Fibroblast of pulmonary artery (primary cell): ENCODE measurements at regions not wholly inside any gene's neighbourhood (a gene's known extent, or its start where the extent isn't known, plus 50 kb on each side); places are given as distances from the start of the nearest gene placed in this dataset.
"Not testable (repeated sequence)": the region's sequence is repeated elsewhere in the genome, so short reads cannot be mapped to it uniquely, and the experiment has no call there.

Experiments
- DNase-seq: peaks from one replicate; pipeline ENCODE4 v3.0.0-alpha.2; 2010; ENCODE audit warnings: low read depth
- H3K4me3 ChIP-seq: replicated peaks from 2 replicates; pipeline ENCODE4 v1.5.1; 2011; ENCODE audit warnings: low read depth, mild to moderate bottlenecking, control low read depth, low read length, moderate library complexity
- TF ChIP-seq, protein P1 (sequence below): IDR thresholded peaks from 2 replicates; pipeline ENCODE4 v1.5.1; 2011; ENCODE audit warnings: mild to moderate bottlenecking, control low read depth, low read length, inconsistent platforms; ENCODE audit errors: missing control alignments

DNA sequence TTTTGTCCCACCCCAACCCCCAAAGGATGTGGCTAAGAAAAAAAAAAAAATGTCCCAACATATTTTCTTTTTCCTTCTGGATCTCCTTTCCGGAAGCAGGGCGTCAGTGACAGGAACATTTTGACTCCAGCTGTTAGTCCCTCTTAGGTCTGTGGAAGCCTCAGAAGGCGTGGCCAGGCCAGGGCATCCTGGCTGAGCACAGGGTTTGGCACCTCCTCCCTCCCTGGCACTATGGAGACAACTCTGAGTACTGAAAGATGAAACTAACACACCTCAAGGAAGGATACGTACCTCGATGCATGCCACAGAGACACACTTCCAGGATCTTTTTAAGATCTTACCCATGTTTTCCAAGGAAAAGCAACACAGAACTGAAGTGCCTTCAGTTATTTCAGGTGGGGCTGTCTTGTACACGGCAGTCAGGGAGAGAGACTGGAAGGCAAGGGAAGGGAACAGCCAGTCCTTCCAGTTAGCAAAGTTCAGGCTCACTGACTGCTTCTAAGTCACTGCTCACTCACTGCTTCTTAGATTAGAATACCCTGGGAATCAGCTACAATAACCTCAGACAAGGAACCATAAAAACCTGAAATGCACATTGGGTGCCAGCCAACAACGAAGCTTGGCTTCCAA, 406.9 kb upstream of the NPAP1 start:
- not testable (repeated sequence) for H3K4me3 ChIP-seq, DNase-seq

DNA sequence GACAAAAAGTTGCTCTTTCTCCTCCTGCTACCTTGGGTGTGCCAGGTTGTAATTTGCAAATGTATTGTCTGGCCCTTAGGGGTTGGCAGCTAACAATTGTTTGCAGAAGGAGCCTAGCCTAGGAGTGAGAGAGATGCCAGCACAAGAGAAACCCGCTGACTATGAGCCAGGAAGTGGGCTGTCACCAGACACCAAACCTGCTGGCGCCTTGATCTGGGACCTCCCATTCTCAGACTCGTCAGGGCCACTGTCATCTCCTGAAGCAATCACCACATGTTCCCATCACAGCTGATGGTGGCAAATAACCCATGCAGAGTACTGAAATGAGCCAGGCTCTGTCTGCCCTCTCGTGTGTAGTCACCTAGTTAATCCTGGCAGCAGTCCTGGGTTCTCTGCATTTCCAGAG, 406.4 kb upstream of the NPAP1 start:
- TF ChIP-seq, protein P1, sequence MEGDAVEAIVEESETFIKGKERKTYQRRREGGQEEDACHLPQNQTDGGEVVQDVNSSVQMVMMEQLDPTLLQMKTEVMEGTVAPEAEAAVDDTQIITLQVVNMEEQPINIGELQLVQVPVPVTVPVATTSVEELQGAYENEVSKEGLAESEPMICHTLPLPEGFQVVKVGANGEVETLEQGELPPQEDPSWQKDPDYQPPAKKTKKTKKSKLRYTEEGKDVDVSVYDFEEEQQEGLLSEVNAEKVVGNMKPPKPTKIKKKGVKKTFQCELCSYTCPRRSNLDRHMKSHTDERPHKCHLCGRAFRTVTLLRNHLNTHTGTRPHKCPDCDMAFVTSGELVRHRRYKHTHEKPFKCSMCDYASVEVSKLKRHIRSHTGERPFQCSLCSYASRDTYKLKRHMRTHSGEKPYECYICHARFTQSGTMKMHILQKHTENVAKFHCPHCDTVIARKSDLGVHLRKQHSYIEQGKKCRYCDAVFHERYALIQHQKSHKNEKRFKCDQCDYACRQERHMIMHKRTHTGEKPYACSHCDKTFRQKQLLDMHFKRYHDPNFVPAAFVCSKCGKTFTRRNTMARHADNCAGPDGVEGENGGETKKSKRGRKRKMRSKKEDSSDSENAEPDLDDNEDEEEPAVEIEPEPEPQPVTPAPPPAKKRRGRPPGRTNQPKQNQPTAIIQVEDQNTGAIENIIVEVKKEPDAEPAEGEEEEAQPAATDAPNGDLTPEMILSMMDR = no peak
- H3K4me3 ChIP-seq = no peak overlapping the region
- DNase-seq = no peak

DNA sequence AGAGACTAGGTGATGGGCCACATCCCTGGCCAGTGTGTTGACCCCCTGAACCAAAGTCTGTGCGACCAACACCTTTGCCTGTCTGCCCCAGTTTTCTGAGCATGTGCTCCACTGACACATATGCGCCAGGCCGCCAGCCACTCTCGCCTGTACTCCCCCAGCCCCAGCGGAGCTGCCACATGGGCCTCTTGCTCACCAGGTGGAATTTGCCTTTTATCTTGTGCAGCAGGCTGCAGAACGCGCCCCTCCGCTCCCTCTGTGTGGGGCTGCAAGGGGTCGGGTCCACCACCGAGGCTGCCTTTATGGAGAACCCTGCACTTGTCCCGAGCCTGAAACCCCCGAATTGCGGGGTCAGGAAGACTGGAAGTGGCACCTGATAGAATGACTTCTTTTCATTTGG, 405.7 kb upstream of the NPAP1 start:
- DNase-seq = no peak
- TF ChIP-seq, protein P1 = no peak
- no peak overlapping the region for H3K4me3 ChIP-seq

DNA sequence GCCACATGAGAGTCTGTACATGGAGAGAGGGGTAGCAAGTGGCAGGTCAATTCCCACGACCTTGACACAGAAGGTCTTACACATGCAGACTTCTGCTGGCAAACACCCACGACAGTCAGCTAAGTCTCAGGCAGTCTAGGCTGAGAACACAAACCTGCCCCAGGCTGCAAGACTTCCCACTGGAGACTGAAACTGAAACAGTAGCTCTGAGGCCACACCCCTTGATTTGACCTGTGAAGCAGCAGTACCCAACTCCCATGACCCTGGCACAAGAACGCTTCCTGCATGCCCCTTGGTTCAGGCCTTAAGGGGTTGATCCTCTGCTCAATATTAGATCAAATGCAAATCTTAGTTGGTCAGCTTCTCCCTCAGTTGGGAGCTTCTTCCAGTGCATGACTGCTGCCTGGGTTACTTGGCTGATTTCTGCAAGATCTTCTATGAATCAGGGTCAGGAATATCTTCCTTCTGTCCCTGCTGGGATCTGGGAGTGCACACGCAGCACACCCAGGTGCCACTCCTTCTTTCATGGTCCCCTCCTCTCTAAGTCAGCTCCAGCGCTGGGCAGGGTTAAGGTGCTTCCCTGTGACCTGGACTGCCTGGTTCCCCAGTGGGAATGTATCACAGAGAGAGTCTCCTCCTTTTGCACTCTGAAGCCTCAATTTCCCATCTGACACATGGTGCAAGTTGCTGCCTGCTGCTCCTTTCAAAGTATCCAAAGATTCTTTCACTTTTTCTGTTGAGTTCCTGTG, 403.9 kb upstream of the NPAP1 start:
- not testable (repeated sequence) for H3K4me3 ChIP-seq, DNase-seq

DNA sequence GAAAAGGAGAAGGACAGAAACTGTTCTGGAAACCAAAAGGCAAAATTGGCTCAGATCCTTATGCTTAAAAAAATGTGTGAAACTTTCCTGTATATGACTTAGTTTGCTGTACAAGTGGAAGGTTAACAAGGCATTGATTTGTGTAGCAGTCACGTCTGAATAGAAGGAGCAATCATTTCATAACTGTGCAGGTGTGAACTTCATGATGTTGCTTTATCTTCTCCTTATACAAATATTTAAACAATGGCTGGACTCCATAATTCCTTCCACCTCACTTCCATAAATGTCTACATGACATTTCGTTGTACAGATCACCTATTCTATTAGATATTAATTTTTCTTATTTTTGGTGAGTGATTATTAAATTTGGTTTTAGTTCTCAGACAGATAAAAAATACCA, 382.7 kb upstream of the NPAP1 start:
- H3K4me3 ChIP-seq = no peak overlapping the region
- DNase-seq = no peak
- TF ChIP-seq, protein P1 = no peak

DNA sequence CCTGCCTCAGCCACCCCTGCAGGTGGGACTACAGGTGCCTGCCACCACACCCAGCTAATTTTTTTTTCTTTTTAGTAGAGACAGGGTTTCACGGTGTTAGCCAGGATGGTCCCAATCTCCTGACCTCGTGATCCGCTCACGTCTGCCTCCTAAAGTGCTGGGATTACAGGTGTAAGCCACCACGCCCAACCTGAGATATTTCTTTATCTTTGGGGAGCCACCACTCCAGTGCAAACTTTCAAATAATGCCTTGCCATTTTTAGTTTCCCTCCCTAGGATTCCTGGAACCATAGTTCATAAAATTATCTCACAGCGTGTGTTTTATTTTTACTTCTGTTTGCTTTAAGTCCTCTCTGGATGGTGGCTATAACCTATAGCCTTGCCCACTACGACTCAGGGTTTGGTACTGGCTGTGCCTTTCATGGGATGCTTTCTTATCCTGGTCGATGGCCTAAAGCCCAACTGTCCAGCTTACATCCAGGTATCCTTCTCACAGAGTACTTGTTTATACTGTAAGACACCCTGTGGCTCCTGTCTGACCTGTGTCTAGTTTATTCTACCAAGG, 374.7 kb upstream of the NPAP1 start:
- DNase-seq, H3K4me3 ChIP-seq: not testable (repeated sequence)

DNA sequence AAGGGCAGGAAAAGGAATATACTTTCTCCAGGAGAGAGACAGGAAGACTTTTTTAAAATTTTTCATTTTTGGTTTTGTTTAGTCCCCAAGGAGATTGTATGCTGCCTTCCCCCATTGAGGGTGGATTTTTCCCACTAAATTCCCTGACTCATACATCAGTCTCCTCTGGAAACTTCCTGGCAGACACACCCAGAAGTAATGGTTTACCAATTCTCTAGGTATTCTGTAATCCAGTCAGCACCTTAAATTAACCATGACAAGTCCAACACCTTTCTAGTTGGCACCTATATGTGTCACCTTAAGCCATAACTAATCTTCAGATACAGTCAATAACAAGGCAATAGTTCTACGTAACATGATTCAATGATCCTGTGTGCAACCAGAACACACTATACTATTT, 373.6 kb upstream of the NPAP1 start:
- not testable (repeated sequence) for H3K4me3 ChIP-seq, DNase-seq

DNA sequence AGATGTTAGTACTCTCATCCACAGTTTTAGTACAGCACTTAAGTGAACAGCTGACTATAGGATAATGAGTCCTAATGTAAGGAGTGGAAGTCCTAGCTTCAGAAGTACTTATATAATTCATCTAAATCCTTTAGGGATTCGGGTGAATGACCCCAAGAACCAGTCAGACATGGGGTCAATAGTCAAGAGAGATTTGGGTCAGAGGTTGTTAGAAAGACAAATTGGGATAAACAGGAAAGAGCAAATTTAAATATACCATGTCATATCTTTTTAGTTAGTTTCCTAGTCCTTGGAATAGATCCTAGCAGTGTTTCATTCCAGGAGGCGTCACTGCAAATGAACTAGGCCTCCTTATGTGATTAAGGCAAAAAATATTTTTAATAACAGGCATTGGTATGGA, 370.8 kb upstream of the NPAP1 start:
- H3K4me3 ChIP-seq, DNase-seq: not testable (repeated sequence)

DNA sequence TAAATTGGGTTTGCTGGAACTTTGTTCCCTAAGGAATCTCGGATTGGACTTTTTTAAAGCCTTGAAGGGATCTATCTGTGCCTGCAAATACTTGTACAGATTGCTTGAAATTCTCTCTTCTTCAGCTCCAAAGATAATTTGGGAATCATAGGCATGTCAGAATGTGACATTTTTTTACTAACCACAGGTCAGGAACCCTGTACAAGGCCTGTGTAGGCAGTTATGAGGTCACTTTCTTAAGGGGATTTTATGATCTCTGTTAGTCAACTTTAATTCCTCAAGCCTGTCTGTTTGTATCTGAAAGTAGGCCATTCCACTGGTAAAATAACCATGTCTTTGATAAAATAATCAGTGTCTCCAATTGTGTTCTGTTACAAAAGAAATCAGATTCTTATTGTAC, 369.9 kb upstream of the NPAP1 start:
- not testable (repeated sequence) for DNase-seq, H3K4me3 ChIP-seq

DNA sequence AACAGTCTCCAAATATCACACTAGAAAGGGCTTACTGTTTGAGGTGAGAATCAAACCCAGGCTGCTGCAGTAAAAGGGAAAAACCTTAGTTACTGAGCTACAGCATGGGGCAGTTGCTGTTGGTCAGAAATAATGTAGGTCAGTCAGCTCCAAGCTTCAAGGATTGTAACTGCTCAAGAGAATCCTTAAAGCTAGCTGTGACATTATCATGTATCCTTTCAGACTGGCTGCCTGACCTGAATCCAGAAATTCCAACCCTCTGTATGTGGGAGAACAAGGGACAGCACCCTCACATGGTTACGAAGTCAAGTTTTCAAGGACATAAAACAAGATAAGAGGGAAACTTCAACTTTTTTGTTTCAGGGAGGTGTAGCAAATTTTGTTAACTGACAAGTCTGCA, 365.9 kb upstream of the NPAP1 start:
- DNase-seq, H3K4me3 ChIP-seq: not testable (repeated sequence)

DNA sequence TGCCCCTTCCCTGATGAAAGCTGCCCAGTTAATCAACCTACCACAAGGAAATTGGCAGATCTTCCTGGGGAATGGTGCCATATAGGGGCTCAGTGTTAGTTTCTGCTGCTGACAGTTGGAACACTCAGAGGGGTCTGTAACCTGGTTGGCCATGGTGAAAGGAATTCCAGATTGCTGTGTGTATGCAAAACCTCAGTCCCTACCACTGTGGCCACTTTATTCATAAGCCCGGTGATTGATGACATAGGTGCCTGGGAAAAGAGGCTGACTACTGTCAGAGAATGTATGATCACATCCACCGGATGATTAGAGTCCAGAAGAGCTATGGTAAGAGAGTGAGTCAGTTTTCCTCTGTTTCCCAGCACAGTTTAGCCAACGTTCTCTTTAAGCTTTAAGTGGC, 363.9 kb upstream of the NPAP1 start:
- H3K4me3 ChIP-seq, DNase-seq: not testable (repeated sequence)

DNA sequence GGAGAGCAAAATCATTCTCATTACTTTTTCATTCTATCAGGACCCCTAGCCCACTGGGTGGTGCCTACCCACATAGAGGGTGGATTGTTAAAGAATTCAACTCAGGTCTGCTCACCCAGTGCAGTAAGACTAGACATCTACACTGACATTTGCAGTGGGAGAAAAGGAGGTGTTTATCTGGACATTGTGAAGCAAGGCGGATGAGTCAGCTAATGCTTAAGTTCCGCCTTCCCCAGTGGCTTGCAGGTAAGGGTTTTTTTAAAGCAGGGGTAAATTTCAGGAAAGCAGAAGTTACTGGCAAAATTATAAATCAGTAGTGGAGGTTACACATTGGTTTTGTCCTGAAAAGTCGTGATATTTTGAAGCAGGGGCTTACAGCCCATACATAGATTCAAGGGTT, 359.2 kb upstream of the NPAP1 start:
- H3K4me3 ChIP-seq = not testable (repeated sequence)

More for the DNA sequence above, 359.2 kb upstream of the NPAP1 start:
- not testable (repeated sequence) for DNase-seq
